Gastroesophageal sphincter (tissue), 4 donors: ENCODE measurements at regions not wholly inside any gene's neighbourhood (a gene's known extent, or its start where the extent isn't known, plus 50 kb on each side); places are given as distances from the start of the nearest gene placed in this dataset.

ENCODE experiments used
- ATAC-seq: fragments of 150-250 bp; one replicate; pipeline ENCODE4 v1.9.1; 2016; ENCODE audit warnings: mild to moderate bottlenecking, moderate library complexity
- H3K27ac ChIP-seq, 4 donors: fragments of 200-600 bp; sonication (generic) in 3 of 4; 1 replicate in 3 of 4; 2 replicates in 1 of 4; pipeline ENCODE4 v1.5.1; 2016 to 2019
- H3K27me3 ChIP-seq: fragments of 200-600 bp; sonication (generic); one replicate; pipeline ENCODE4 v1.5.1; 2019
- H3K36me3 ChIP-seq, 2 donors: fragments of 200-600 bp; sonication (generic); one replicate each; pipeline ENCODE4 v1.5.1; 2019; ENCODE audit warnings: control low read depth in 1 of 2
- H3K4me1 ChIP-seq, 3 donors: fragments of 200-600 bp; sonication (generic); 1 replicate in 2 of 3; 2 replicates in 1 of 3; pipeline ENCODE4 v1.5.1; 2016 to 2019; ENCODE audit warnings: control low read depth in 2 of 3
- H3K4me3 ChIP-seq, 2 donors: fragments of 200-600 bp; sonication (generic); one replicate each; pipeline ENCODE4 v1.5.1; 2019; ENCODE audit warnings: mild to moderate bottlenecking in 1 of 2, moderate library complexity in 1 of 2
- H3K9me3 ChIP-seq, 3 donors: fragments of 200-600 bp; sonication (generic); one replicate each; pipeline ENCODE4 v1.5.1; 2017 to 2019; ENCODE audit warnings: control low read depth in 2 of 3
- CTCF ChIP-seq, 4 experiments: fragments of 200-600 bp in 2 of 4; fragments of 450-650 bp in 2 of 4; sonication (generic) in 1 of 4; IDR thresholded peaks; one replicate each; pipeline ENCODE4 v1.5.1; 2017 to 2019; ENCODE audit warnings: antibody characterized with exemption in 4 of 4, mild to moderate bottlenecking in 2 of 4, moderate library complexity in 2 of 4
- EP300 ChIP-seq: sonication (generic); formaldehyde crosslinking; IDR thresholded peaks from one replicate; pipeline ENCODE4 v1.6.1; 2017; ENCODE audit warnings: antibody characterized with exemption, mild to moderate bottlenecking
- POLR2A ChIP-seq, 2 donors: fragments of 450-650 bp; IDR thresholded peaks; one replicate each; pipeline ENCODE4 v1.6.1; 2017; ENCODE audit warnings: antibody characterized with exemption in 2 of 2, mild to moderate bottlenecking in 2 of 2, moderate library complexity in 1 of 2
- POLR2AphosphoS5 ChIP-seq: sonication (generic); formaldehyde crosslinking; IDR thresholded peaks from one replicate; pipeline ENCODE4 v1.6.1; 2017; ENCODE audit warnings: antibody characterized with exemption
- WGBS, 2 donors: methylation state at CpG; one replicate each; pipeline ENCODE4 v1.1.5; 2018; ENCODE audit warnings: low coverage in 1 of 2; 5-methylcytosine and 5-hydroxymethylcytosine counted together

DNA sequence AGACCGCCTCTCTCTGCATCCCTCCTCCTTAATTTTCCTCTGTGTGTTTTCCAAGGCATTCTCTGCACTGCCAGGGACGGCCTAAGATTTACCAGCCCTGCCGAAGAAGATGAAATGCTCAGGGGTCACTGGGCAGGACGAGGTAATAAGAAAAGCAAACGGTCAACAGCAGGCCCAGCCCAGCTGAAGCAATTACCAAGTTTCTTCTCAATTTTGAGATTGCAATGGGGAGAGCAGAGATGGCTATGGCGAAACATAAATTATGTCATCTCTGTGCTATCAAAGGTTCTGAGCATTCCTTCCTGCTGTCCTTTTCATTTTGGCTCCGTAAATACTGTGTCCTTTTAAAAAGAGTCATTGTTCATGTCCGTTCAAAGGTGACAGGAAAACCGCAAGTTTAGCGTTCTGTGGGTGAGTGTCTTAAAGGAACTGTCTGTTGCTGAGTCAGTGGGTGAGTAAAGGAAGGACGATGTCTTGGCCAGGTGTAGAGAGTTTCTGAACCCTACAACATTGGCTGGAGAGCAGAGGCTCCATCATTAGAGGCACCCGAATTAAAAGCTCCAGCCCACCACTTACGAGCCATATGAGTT lies 753.9 kb upstream of the EEF2KMT start:
- H3K4me1 ChIP-seq, result no peaks in the 10 kb centered on the region
- H3K27me3 ChIP-seq, result no peaks in the 10 kb centered on the region
- H3K4me3 ChIP-seq, result no peak overlapping the region
- TF ChIP-seq POLR2AphosphoS5 (no peak), POLR2A (IDR thresholded peaks at IDR 0.05) (no peak), CTCF (IDR thresholded peaks at IDR 0.05) (no peak), EP300 (no peak)
- peaks cover 0 to 6% (median 0%) of the 10 kb centered on the region in 3 donors for H3K9me3 ChIP-seq
- WGBS, 2 donors, result 46 to 63% methylated on average over 5 to 12 of the region's 13 CpGs
- H3K27ac ChIP-seq, result no peak overlapping the region
- H3K36me3 ChIP-seq, result no peaks in the 10 kb centered on the region
- ATAC-seq, result no peak

DNA sequence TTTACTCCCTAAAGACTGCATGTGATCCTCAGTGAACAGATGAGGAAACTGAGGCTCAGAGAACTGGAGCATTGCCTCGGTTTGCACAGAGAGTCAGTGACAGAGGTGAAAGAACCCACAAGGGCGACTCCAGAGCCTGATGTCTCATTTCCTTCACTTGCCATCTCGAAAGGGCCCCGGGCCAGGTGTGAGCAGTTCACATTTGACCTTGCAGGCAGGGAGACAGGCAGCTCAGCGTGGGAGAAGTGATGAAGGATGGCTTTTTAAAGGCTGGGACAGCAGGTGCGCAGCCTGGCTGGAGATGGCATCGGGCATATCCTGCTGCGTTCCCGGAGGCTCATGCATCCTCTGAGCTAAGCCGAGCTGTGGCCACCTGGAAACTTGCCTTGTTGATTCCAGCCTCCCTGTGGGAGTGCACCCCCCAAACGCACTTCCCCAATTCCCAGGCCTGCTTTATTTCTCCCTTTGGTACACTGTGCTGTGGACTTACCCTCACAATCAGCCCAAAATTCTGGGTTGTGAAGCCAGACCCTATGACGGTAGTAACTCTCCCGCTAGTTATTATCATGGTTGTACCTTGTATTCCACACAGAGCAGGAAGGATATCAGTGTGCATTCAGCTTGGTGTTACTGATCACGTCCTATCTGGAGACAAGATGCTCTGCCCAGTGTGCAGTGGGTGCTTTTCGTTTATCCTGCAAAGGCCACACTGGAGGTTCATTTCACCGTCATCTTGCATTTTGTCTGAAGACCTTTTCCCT lies 753.2 kb upstream of the EEF2KMT start:
- H3K27ac ChIP-seq, result no peak overlapping the region
- no peak overlapping the region for H3K4me3 ChIP-seq
- no peaks in the 10 kb centered on the region for H3K27me3 ChIP-seq
- no peak for ATAC-seq
- no peaks in the 10 kb centered on the region for H3K36me3 ChIP-seq
- 59 to 68% methylated on average over 8 to 11 of the region's 16 CpGs for WGBS, 2 donors
- TF ChIP-seq POLR2AphosphoS5 (no peak), POLR2A (IDR thresholded peaks at IDR 0.05) (no peak), CTCF (IDR thresholded peaks at IDR 0.05) (no peak), EP300 (no peak)
- H3K9me3 ChIP-seq, result peaks cover 0 to 6% (median 0%) of the 10 kb centered on the region in 3 donors
- no peaks in the 10 kb centered on the region for H3K4me1 ChIP-seq

GRCh38 chr16:5845046-5845445 lies 747.5 kb upstream of the EEF2KMT start:
- TF ChIP-seq CTCF (IDR thresholded peaks at IDR 0.05) (no peak), POLR2AphosphoS5 (no peak), EP300 (no peak), POLR2A (IDR thresholded peaks at IDR 0.05) (no peak)
- no peak for ATAC-seq
- H3K27ac ChIP-seq, result no peak overlapping the region
- no peaks in the 10 kb centered on the region for H3K4me1 ChIP-seq
- H3K36me3 ChIP-seq, result no peaks in the 10 kb centered on the region
- 40 to 43% methylated on average over 2 to 3 of the region's 3 CpGs for WGBS, 2 donors
- H3K4me3 ChIP-seq, result no peak overlapping the region
- H3K9me3 ChIP-seq, result peaks cover 0 to 6% (median 0%) of the 10 kb centered on the region in 3 donors
- no peaks in the 10 kb centered on the region for H3K27me3 ChIP-seq

GRCh38 chr16:5841974-5842373 lies 744.4 kb upstream of the EEF2KMT start:
- no peak for TF ChIP-seq CTCF (IDR thresholded peaks at IDR 0.05)
- TF ChIP-seq EP300, result no peak
- no peak for TF ChIP-seq POLR2AphosphoS5
- TF ChIP-seq POLR2A (IDR thresholded peaks at IDR 0.05), result no peak
- 59 to 63% methylated on average over 5 of the region's 7 CpGs for WGBS, 2 donors
- Histone ChIP-seq H3K4me1 (no peaks in the 10 kb centered on the region), H3K36me3 (no peaks in the 10 kb centered on the region), H3K4me3 (no peak overlapping the region), H3K27ac (no peak overlapping the region), H3K9me3 (no peaks in the 10 kb centered on the region), H3K27me3 (no peaks in the 10 kb centered on the region)
- ATAC-seq, result no peak

DNA sequence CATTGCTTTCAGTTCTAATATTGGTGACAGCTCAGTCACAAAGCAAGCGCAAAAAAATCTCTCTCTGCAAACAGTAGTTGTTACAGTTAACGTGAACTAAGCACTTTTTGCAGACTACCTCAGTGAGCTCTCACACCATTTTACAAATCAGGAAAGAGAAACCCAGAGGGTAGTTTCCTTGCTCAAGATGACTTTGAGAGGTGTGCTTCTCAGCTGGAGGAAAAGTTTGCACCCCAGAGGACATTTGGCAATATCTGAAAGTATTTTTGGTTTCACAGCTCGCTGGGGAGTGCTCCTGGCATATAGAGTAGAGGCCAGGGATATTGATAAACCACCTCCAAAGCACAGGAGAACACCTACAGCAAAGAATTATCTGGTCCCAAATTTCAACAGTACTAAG lies 741.1 kb upstream of the EEF2KMT start:
- H3K9me3 ChIP-seq, result no peaks in the 10 kb centered on the region
- no peak for TF ChIP-seq CTCF (IDR thresholded peaks at IDR 0.05)
- TF ChIP-seq POLR2AphosphoS5, result no peak
- TF ChIP-seq POLR2A (IDR thresholded peaks at IDR 0.05), result no peak
- TF ChIP-seq EP300, result no peak
- no peaks in the 10 kb centered on the region for H3K36me3 ChIP-seq
- H3K27me3 ChIP-seq, result peaks cover 6% of the 10 kb centered on the region
- WGBS, 2 donors, result 77 to 84% methylated on average over 3 of the region's 3 CpGs
- H3K4me1 ChIP-seq, result no peaks in the 10 kb centered on the region
- no peak for ATAC-seq
- H3K4me3 ChIP-seq, result no peak overlapping the region
- no peak overlapping the region for H3K27ac ChIP-seq
